GM12873 (cell line): ENCODE measurements at regions not wholly inside any gene's neighbourhood (a gene's known extent, or its start where the extent isn't known, plus 50 kb on each side); places are given as distances from the start of the nearest gene placed in this dataset.
A peak's percentile ranks its signal among the peaks of the same experiment; 100 is the strongest.

Experiments
- CTCF ChIP-seq: IDR thresholded peaks from 2 replicates; pipeline ENCODE4 v1.5.1; 2012; ENCODE audit warnings: low read depth, mild to moderate bottlenecking, moderate library complexity, low read length, control low read depth; ENCODE audit not compliant: insufficient read depth; ENCODE audit errors: missing control alignments

GRCh38 chr5:7078901-7079300, 317.0 kb upstream of the ADCY2 start:
- peak; percentile 32 for TF ChIP-seq CTCF

GRCh38 chr5:7080501-7080900, 315.4 kb upstream of the ADCY2 start:
- no peak for TF ChIP-seq CTCF

- TF ChIP-seq CTCF = no peak
These were observed 308.1 kb upstream of the ADCY2 start for GRCh38 chr5:7087719-7088297.

- TF ChIP-seq CTCF = no peak
These were observed 307.1 kb upstream of the ADCY2 start for GRCh38 chr5:7088849-7089248.

GRCh38 chr5:7094626-7095025, 301.3 kb upstream of the ADCY2 start:
- no peak for TF ChIP-seq CTCF

GRCh38 chr5:7096294-7096693, 299.6 kb upstream of the ADCY2 start:
- TF ChIP-seq CTCF = no peak

GRCh38 chr5:7105358-7105757, 290.6 kb upstream of the ADCY2 start:
- TF ChIP-seq CTCF = no peak

GRCh38 chr5:7117961-7118360, 278.0 kb upstream of the ADCY2 start:
- TF ChIP-seq CTCF = no peak
